H9 (cell line): ENCODE measurements at regions not wholly inside any gene's neighbourhood (a gene's known extent, or its start where the extent isn't known, plus 50 kb on each side); places are given as distances from the start of the nearest gene placed in this dataset.

Experiments used
- DNase-seq: peaks from one replicate; pipeline ENCODE4 v3.0.0-alpha.2; 2017
- H2AFZ ChIP-seq: one replicate; pipeline ENCODE4 v1.6.1; 2013; ENCODE audit warnings: mild to moderate bottlenecking, low read length, control low read depth, moderate library complexity
- H2AK5ac ChIP-seq: 2 replicates; pipeline ENCODE4 v1.6.1; 2013; ENCODE audit warnings: low read length, control low read depth, mixed read lengths; ENCODE audit not compliant: insufficient read length
- H2BK120ac ChIP-seq: one replicate; pipeline ENCODE4 v1.6.1; 2013; ENCODE audit warnings: low read depth, mild to moderate bottlenecking, low read length, control low read depth, inconsistent platforms; ENCODE audit not compliant: poor library complexity, severe bottlenecking
- H2BK12ac ChIP-seq: 2 replicates; pipeline ENCODE4 v1.6.1; 2013; ENCODE audit warnings: low read length, control low read depth, mixed read lengths, low read depth; ENCODE audit not compliant: insufficient read length
- H2BK15ac ChIP-seq: 2 replicates; pipeline ENCODE4 v1.6.1; 2013; ENCODE audit warnings: low read depth, low read length, control low read depth
- H2BK20ac ChIP-seq: one replicate; pipeline ENCODE4 v1.6.1; 2013; ENCODE audit warnings: low read depth, mild to moderate bottlenecking, low read length, control low read depth, inconsistent platforms; ENCODE audit not compliant: poor library complexity, severe bottlenecking
- H2BK5ac ChIP-seq: 2 replicates; pipeline ENCODE4 v1.6.1; 2013; ENCODE audit warnings: low read length, control low read depth, mixed read lengths; ENCODE audit not compliant: insufficient read length
- H3K14ac ChIP-seq: 2 replicates; pipeline ENCODE4 v1.6.1; 2013; ENCODE audit warnings: low read length, control low read depth; ENCODE audit not compliant: insufficient read depth
- H3K18ac ChIP-seq: 2 replicates; pipeline ENCODE4 v1.6.1; 2013; ENCODE audit warnings: low read depth, mild to moderate bottlenecking, mixed read lengths, low read length, control low read depth; ENCODE audit not compliant: insufficient read length
- H3K23ac ChIP-seq: 2 replicates; pipeline ENCODE4 v1.6.1; 2013; ENCODE audit warnings: low read length, control low read depth, mixed read lengths, low read depth; ENCODE audit not compliant: insufficient read length
- H3K23me2 ChIP-seq: 2 replicates; pipeline ENCODE4 v1.6.1; 2013; ENCODE audit warnings: low read depth, mild to moderate bottlenecking, mixed read lengths, low read length, control low read depth; ENCODE audit not compliant: insufficient read length, poor library complexity, severe bottlenecking
- H3K27ac ChIP-seq: 2 replicates; pipeline ENCODE4 v1.5.1; 2013; ENCODE audit warnings: low read length, control low read depth, mixed read lengths, low read depth; ENCODE audit not compliant: insufficient read length
- H3K27me3 ChIP-seq: 2 replicates; pipeline ENCODE4 v1.6.1; 2013; ENCODE audit warnings: low read length, control low read depth, inconsistent platforms; ENCODE audit not compliant: insufficient read depth
- H3K4ac ChIP-seq: 2 replicates; pipeline ENCODE4 v1.6.1; 2013; ENCODE audit warnings: low read depth, mild to moderate bottlenecking, control low read depth, inconsistent platforms, low read length, moderate library complexity
- H3K4me1 ChIP-seq: 2 replicates; pipeline ENCODE4 v1.6.1; 2013; ENCODE audit warnings: low read length, control low read depth, inconsistent platforms; ENCODE audit not compliant: insufficient read depth
- H3K4me2 ChIP-seq: 2 replicates; pipeline ENCODE4 v1.6.1; 2013; ENCODE audit warnings: low read length, control low read depth, mixed read lengths; ENCODE audit not compliant: insufficient read length, insufficient read depth
- H3K56ac ChIP-seq: 2 replicates; pipeline ENCODE4 v1.6.1; 2013; ENCODE audit warnings: low read depth, mild to moderate bottlenecking, mixed read lengths, low read length, control low read depth; ENCODE audit not compliant: insufficient read length
- H3K79me1 ChIP-seq: 2 replicates; pipeline ENCODE4 v1.6.1; 2013; ENCODE audit warnings: low read depth, mild to moderate bottlenecking, moderate library complexity, low read length, control low read depth, inconsistent platforms; ENCODE audit not compliant: insufficient read depth, poor library complexity, severe bottlenecking
- H3K79me2 ChIP-seq: 2 replicates; pipeline ENCODE4 v1.6.1; 2013; ENCODE audit warnings: low read length, control low read depth, inconsistent platforms; ENCODE audit not compliant: insufficient read depth
- H3K9ac ChIP-seq: 2 replicates; pipeline ENCODE4 v1.6.1; 2013; ENCODE audit warnings: low read length, control low read depth, mixed read lengths; ENCODE audit not compliant: insufficient read length; ENCODE audit errors: extremely low read depth
- H3K9me3 ChIP-seq: one replicate; pipeline ENCODE4 v1.6.1; 2013; ENCODE audit warnings: low read depth, low read length, inconsistent platforms; ENCODE audit not compliant: control insufficient read depth
- H3T11ph ChIP-seq: one replicate; pipeline ENCODE4 v1.6.1; 2013; ENCODE audit warnings: mild to moderate bottlenecking, low read length, control low read depth, inconsistent platforms
- H4K20me1 ChIP-seq: one replicate; pipeline ENCODE4 v1.6.1; 2013; ENCODE audit not compliant: control insufficient read depth, insufficient read length, insufficient read depth
- H4K5ac ChIP-seq: 2 replicates; pipeline ENCODE4 v1.6.1; 2013; ENCODE audit warnings: low read depth, mild to moderate bottlenecking, mixed read lengths, low read length, control low read depth; ENCODE audit not compliant: insufficient read length
- H4K8ac ChIP-seq: replicated peaks from 2 replicates; pipeline ENCODE4 v1.6.1; 2013; ENCODE audit warnings: low read length, control low read depth, mixed read lengths, low read depth; ENCODE audit not compliant: insufficient read length
- H4K91ac ChIP-seq: 2 replicates; pipeline ENCODE4 v1.6.1; 2013; ENCODE audit warnings: low read depth, mild to moderate bottlenecking, moderate library complexity, mixed read lengths, low read length, control low read depth; ENCODE audit not compliant: insufficient read length
- H3K27ac Mint-ChIP-seq, 3 experiments: 2 replicates in 2 of 3; 3 replicates in 1 of 3; pipeline ENCODE4 v1.8.0; 2020 to 2021; ENCODE audit warnings: mixed read lengths in 3 of 3, mild to moderate bottlenecking in 1 of 3, moderate library complexity in 1 of 3
- H3K27me3 Mint-ChIP-seq: 2 replicates; pipeline ENCODE4 v1.8.0; 2021; ENCODE audit warnings: low read depth, mild to moderate bottlenecking, moderate library complexity, mixed read lengths
- H3K36me3 Mint-ChIP-seq, 3 experiments: 2 replicates in 2 of 3; 3 replicates in 1 of 3; pipeline ENCODE4 v1.8.0; 2020 to 2021; ENCODE audit warnings: low read depth in 3 of 3, mixed read lengths in 3 of 3; ENCODE audit not compliant: insufficient read depth in 1 of 3
- H3K4me1 Mint-ChIP-seq, 2 experiments: 2 replicates each; pipeline ENCODE4 v1.8.0; 2020; ENCODE audit warnings: mixed read lengths in 2 of 2
- H3K4me3 Mint-ChIP-seq, 2 experiments: 2 replicates in 1 of 2; 3 replicates in 1 of 2; pipeline ENCODE4 v1.8.0; 2020 to 2021; ENCODE audit warnings: mild to moderate bottlenecking in 2 of 2, mixed read lengths in 2 of 2, moderate library complexity in 1 of 2
- H3K9me3 Mint-ChIP-seq, 2 experiments: 2 replicates in 1 of 2; 3 replicates in 1 of 2; pipeline ENCODE4 v1.8.0; 2020; ENCODE audit warnings: mild to moderate bottlenecking in 2 of 2, mixed read lengths in 2 of 2, moderate library complexity in 1 of 2
- WGBS: extraction: QIAGEN DNeasy Blood & Tissue Kit; methylation state at CpG from one replicate; pipeline ENCODE4 v1.1.7; 2013; ENCODE audit warnings: missing lambda C conversion rate, low lambda C conversion rate, mixed read lengths; ENCODE audit not compliant: insufficient read length; ENCODE audit errors: extremely low coverage; 5-methylcytosine and 5-hydroxymethylcytosine counted together
- TF ChIP-seq, protein P1 (sequence below): fragments of 200-600 bp; sonication (generic); conservative IDR thresholded peaks from 3 replicates; pipeline ENCODE4 v1.8.0; 2021; ENCODE audit warnings: antibody characterized with exemption, mild to moderate bottlenecking

DNA sequence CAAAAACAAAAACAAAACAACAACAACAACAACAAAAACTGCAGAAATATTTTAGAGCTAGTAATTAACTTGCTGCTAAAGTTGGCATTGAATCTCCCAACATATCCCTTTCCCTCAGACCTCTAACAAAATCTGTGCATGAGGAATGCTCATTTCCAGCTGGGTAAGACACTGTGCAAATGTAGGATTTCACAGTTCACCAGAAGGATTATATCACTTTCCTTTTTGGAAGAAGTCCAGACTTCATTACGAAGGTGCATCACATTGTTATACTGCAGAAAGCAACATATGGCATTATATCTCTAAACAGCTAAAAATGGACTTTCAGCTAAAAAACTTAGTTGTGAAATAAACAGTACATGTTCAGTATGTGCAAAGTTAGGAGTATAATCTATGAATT, 341.8 kb downstream of the FSCB start:
- no peak overlapping the region for H3T11ph ChIP-seq
- H3K79me1 ChIP-seq = no peaks in the 10 kb centered on the region
- H4K8ac ChIP-seq = no peak overlapping the region
- no peaks in the 10 kb centered on the region for H3K23me2 ChIP-seq
- no peaks in the 10 kb centered on the region for H4K20me1 ChIP-seq
- H2AFZ ChIP-seq = no peak overlapping the region
- H2BK120ac ChIP-seq = no peak overlapping the region
- no peak overlapping the region for H3K4ac ChIP-seq
- no peak overlapping the region for H3K27ac ChIP-seq
- H3K79me2 ChIP-seq = no peaks in the 10 kb centered on the region
- no peak for DNase-seq
- H3K4me1 ChIP-seq = no peaks in the 10 kb centered on the region
- WGBS = no CpG with 5 or more reads among the region's 1 CpG
- no peak overlapping the region for H3K23ac ChIP-seq
- H3K56ac ChIP-seq = no peak overlapping the region
- H3K4me2 ChIP-seq = no peak overlapping the region
- no peak overlapping the region for H4K5ac ChIP-seq
- H2AK5ac ChIP-seq = no peak overlapping the region
- Mint-ChIP-seq H3K27me3 (no peaks in the 10 kb centered on the region), H3K4me3 (no peak overlapping the region), H3K9me3 (peaks cover 10 to 12% of the 10 kb centered on the region in 2 experiments), H3K27ac (peak overlapping the region in 1 of 3 experiments; percentile 69; a peak in 1 of 7 replicates), H3K36me3 (peaks cover 5 to 20% (median 8%) of the 10 kb centered on the region in 3 experiments), H3K4me1 (peaks cover 2 to 5% of the 10 kb centered on the region in 2 experiments; a peak in 1 of 4 replicates)
- H2BK5ac ChIP-seq = no peak overlapping the region
- TF ChIP-seq, protein P1, sequence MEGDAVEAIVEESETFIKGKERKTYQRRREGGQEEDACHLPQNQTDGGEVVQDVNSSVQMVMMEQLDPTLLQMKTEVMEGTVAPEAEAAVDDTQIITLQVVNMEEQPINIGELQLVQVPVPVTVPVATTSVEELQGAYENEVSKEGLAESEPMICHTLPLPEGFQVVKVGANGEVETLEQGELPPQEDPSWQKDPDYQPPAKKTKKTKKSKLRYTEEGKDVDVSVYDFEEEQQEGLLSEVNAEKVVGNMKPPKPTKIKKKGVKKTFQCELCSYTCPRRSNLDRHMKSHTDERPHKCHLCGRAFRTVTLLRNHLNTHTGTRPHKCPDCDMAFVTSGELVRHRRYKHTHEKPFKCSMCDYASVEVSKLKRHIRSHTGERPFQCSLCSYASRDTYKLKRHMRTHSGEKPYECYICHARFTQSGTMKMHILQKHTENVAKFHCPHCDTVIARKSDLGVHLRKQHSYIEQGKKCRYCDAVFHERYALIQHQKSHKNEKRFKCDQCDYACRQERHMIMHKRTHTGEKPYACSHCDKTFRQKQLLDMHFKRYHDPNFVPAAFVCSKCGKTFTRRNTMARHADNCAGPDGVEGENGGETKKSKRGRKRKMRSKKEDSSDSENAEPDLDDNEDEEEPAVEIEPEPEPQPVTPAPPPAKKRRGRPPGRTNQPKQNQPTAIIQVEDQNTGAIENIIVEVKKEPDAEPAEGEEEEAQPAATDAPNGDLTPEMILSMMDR = no peak
- H4K91ac ChIP-seq = no peak overlapping the region
- no peak overlapping the region for H3K18ac ChIP-seq
- H2BK12ac ChIP-seq = no peak overlapping the region
- H2BK20ac ChIP-seq = no peak overlapping the region
- H3K14ac ChIP-seq = no peak overlapping the region
- no peaks in the 10 kb centered on the region for H3K9me3 ChIP-seq
- no peak overlapping the region for H3K9ac ChIP-seq
- H3K27me3 ChIP-seq = no peaks in the 10 kb centered on the region
- H2BK15ac ChIP-seq = no peak overlapping the region
